Adrenal gland (tissue), 5 donors: ENCODE measurements at regions not wholly inside any gene's neighbourhood (a gene's known extent, or its start where the extent isn't known, plus 50 kb on each side); places are given as distances from the start of the nearest gene placed in this dataset.

Source experiments
- POLR2A ChIP-seq, 2 donors: fragments of 450-650 bp; IDR thresholded peaks; one replicate each; pipeline ENCODE4 v1.6.1; 2017; ENCODE audit warnings: antibody characterized with exemption in 2 of 2, mild to moderate bottlenecking in 2 of 2, moderate library complexity in 1 of 2
- TF ChIP-seq, protein P1 (sequence below), 6 experiments: fragments of 450-650 bp in 4 of 6; fragments of 200-600 bp in 2 of 6; sonication (generic) in 1 of 6; IDR thresholded peaks; 1 replicate in 5 of 6; 2 replicates in 1 of 6; pipeline versions ENCODE4 v1.5.1 to v1.8.0; 2016 to 2021; ENCODE audit warnings: antibody characterized with exemption in 6 of 6, mild to moderate bottlenecking in 2 of 6, moderate library complexity in 1 of 6
- donor health status: DM: no; HTN: no; CAD: no.

DNA sequence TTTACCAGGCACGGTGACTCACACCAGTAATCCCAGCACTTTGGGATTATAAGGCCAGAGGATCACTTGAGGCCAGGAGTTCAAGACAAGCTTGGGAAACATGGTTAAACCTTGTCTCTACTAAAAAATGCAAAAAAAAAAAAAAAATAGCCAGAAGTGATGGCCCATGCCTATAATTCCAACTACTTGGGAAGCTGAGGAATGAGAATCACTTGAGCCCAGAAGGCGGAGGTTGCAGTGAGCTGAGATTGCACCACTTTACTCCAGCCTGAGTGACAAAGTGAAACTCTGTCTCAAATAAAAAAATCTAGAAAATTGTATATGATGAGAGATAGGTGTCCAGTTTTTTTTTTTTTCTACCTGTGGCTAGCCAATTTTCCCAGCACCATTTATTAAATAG, 578.2 kb downstream of the ANKRD7 start:
- TF ChIP-seq, protein P1, sequence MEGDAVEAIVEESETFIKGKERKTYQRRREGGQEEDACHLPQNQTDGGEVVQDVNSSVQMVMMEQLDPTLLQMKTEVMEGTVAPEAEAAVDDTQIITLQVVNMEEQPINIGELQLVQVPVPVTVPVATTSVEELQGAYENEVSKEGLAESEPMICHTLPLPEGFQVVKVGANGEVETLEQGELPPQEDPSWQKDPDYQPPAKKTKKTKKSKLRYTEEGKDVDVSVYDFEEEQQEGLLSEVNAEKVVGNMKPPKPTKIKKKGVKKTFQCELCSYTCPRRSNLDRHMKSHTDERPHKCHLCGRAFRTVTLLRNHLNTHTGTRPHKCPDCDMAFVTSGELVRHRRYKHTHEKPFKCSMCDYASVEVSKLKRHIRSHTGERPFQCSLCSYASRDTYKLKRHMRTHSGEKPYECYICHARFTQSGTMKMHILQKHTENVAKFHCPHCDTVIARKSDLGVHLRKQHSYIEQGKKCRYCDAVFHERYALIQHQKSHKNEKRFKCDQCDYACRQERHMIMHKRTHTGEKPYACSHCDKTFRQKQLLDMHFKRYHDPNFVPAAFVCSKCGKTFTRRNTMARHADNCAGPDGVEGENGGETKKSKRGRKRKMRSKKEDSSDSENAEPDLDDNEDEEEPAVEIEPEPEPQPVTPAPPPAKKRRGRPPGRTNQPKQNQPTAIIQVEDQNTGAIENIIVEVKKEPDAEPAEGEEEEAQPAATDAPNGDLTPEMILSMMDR (IDR thresholded peaks at IDR 0.05), result no peak
- no peak for TF ChIP-seq POLR2A (IDR thresholded peaks at IDR 0.05)
